ENCODE measurements at regions not wholly inside any gene's neighbourhood (a gene's known extent, or its start where the extent isn't known, plus 50 kb on each side); places are given as distances from the start of the nearest gene placed in this dataset.

GRCh38 chr5:39513236-39513635 is 88.5 kb upstream of the DAB2 start:
- TF ChIP-seq CTCF (IDR thresholded peaks at IDR 0.05) = no peak
- DNase-seq (ENCODE audit: low spot score in 2 of 2) = no peak
- H3K4me3 ChIP-seq (ENCODE audit: low read depth, poor library complexity, severe bottlenecking) = no peak overlapping the region
- intact Hi-C loops (cut with DNase I; ENCODE audit: low total_unique reads) = no loop called here
- WGBS, 2 donors = 67 to 87% methylated on average over 1 of the region's 1 CpG

- WGBS, 2 donors = 43 to 58% methylated on average over 5 of the region's 5 CpGs
- DNase-seq (ENCODE audit: low spot score in 2 of 2) = no peak
- TF ChIP-seq POLR2A (IDR thresholded peaks at IDR 0.05) (no peak), CTCF (IDR thresholded peaks at IDR 0.05) (no peak)
- intact Hi-C loops (cut with DNase I; ENCODE audit: low total_unique reads) = no loop called here
- H3K4me3 ChIP-seq (ENCODE audit: low read depth, poor library complexity, severe bottlenecking) = no peak overlapping the region
Observed at GRCh38 chr5:39506211-39506610, 81.4 kb upstream of the DAB2 start.

GRCh38 chr5:39505791-39506190 is 81.0 kb upstream of the DAB2 start:
- no peak for DNase-seq (ENCODE audit: low spot score in 2 of 2)
- intact Hi-C loops (cut with DNase I; ENCODE audit: low total_unique reads) = no loop called here
- TF ChIP-seq CTCF (IDR thresholded peaks at IDR 0.05) (no peak), POLR2A (IDR thresholded peaks at IDR 0.05) (no peak)
- 65 to 71% methylated on average over 5 of the region's 5 CpGs for WGBS, 2 donors
- H3K4me3 ChIP-seq (ENCODE audit: low read depth, poor library complexity, severe bottlenecking) = no peak overlapping the region

GRCh38 chr5:39505363-39505762 is 80.6 kb upstream of the DAB2 start:
- DNase-seq (ENCODE audit: low spot score in 2 of 2) = no peak
- no peak for TF ChIP-seq CTCF (IDR thresholded peaks at IDR 0.05)
- intact Hi-C loops (cut with DNase I; ENCODE audit: low total_unique reads) = no loop called here
- no peak overlapping the region for H3K4me3 ChIP-seq (ENCODE audit: low read depth, poor library complexity, severe bottlenecking)

GRCh38 chr5:39503155-39503554 is 78.4 kb upstream of the DAB2 start:
- H3K4me3 ChIP-seq (ENCODE audit: low read depth, poor library complexity, severe bottlenecking) = no peak overlapping the region
- peak in 1 of 2 donors; percentile 58 for DNase-seq (ENCODE audit: low spot score in 2 of 2)
- WGBS, 2 donors = 59% methylated on average over 1 of the region's 1 CpG
- TF ChIP-seq POLR2A (IDR thresholded peaks at IDR 0.05) (no peak), CTCF (IDR thresholded peaks at IDR 0.05) (no peak)
- intact Hi-C loops (cut with DNase I; ENCODE audit: low total_unique reads) = no loop called here

GRCh38 chr5:39502704-39503103 is 77.9 kb upstream of the DAB2 start:
- 86 to 89% methylated on average over 6 of the region's 6 CpGs for WGBS, 2 donors
- no peak overlapping the region for H3K4me3 ChIP-seq (ENCODE audit: low read depth, poor library complexity, severe bottlenecking)
- TF ChIP-seq CTCF (IDR thresholded peaks at IDR 0.05) (no peak), POLR2A (IDR thresholded peaks at IDR 0.05) (no peak)
- intact Hi-C loops (cut with DNase I; ENCODE audit: low total_unique reads) = no loop called here
- no peak for DNase-seq (ENCODE audit: low spot score in 2 of 2)
